ENCODE measurements at regions not wholly inside any gene's neighbourhood (a gene's known extent, or its start where the extent isn't known, plus 50 kb on each side); places are given as distances from the start of the nearest gene placed in this dataset.

GRCh38 chr3:76582098-76582497 lies 457.8 kb upstream of the ROBO2 start:
- Histone ChIP-seq H3K4me3 (no peak overlapping the region), H3K27me3 (no peaks in the 10 kb centered on the region), H3K9me3 (no peaks in the 10 kb centered on the region), H3K27ac (no peak overlapping the region), H3K36me3 (no peaks in the 10 kb centered on the region), H3K4me1 (no peaks in the 10 kb centered on the region)
- ATAC-seq (ENCODE audit: low FRiP score in 2 of 2), result no peak
- no peak for DNase-seq
- no peak for TF ChIP-seq CTCF (IDR thresholded peaks at IDR 0.05)
- no peak for TF ChIP-seq EP300 (IDR thresholded peaks at IDR 0.05)
- no peak for TF ChIP-seq POLR2A (IDR thresholded peaks at IDR 0.05)
- no peak for TF ChIP-seq POLR2AphosphoS5 (IDR thresholded peaks at IDR 0.05)

- ATAC-seq (ENCODE audit: low FRiP score in 2 of 2), result no peak
- H3K4me1 ChIP-seq, result no peaks in the 10 kb centered on the region
- no peak overlapping the region for H3K4me3 ChIP-seq
- H3K9me3 ChIP-seq, result no peaks in the 10 kb centered on the region
- H3K27me3 ChIP-seq, result no peaks in the 10 kb centered on the region
- 71 to 82% methylated on average over 5 of the region's 5 CpGs for WGBS, 2 donors
- DNase-seq, result no peak
- H3K27ac ChIP-seq, result no peak overlapping the region
- no peak for TF ChIP-seq EP300 (IDR thresholded peaks at IDR 0.05)
- no peak for TF ChIP-seq POLR2A (IDR thresholded peaks at IDR 0.05)
- TF ChIP-seq POLR2AphosphoS5 (IDR thresholded peaks at IDR 0.05), result no peak
- no peak for TF ChIP-seq CTCF (IDR thresholded peaks at IDR 0.05)
- H3K36me3 ChIP-seq, result no peaks in the 10 kb centered on the region
These were observed 457.1 kb upstream of the ROBO2 start for GRCh38 chr3:76582632-76583378.

- H3K27ac ChIP-seq, result no peak overlapping the region
- no peaks in the 10 kb centered on the region for H3K36me3 ChIP-seq
- ATAC-seq (ENCODE audit: low FRiP score in 2 of 2), result peak in 1 of 2 donors; percentile 26
- DNase-seq, result no peak
- no peak for TF ChIP-seq POLR2AphosphoS5 (IDR thresholded peaks at IDR 0.05)
- no peak for TF ChIP-seq POLR2A (IDR thresholded peaks at IDR 0.05)
- peak in 4 of 6 experiments; percentile 12 to 31 (median 26) for TF ChIP-seq CTCF (IDR thresholded peaks at IDR 0.05)
- TF ChIP-seq EP300 (IDR thresholded peaks at IDR 0.05), result no peak
- H3K4me1 ChIP-seq, result no peaks in the 10 kb centered on the region
- no peaks in the 10 kb centered on the region for H3K27me3 ChIP-seq
- WGBS, 2 donors, result 59 to 80% methylated on average over 2 of the region's 2 CpGs
- H3K4me3 ChIP-seq, result no peak overlapping the region
- H3K9me3 ChIP-seq, result no peaks in the 10 kb centered on the region
These were observed 454.0 kb upstream of the ROBO2 start for GRCh38 chr3:76585794-76586392.

- Histone ChIP-seq H3K9me3 (no peaks in the 10 kb centered on the region), H3K4me1 (no peaks in the 10 kb centered on the region), H3K36me3 (no peaks in the 10 kb centered on the region), H3K27ac (no peak overlapping the region), H3K4me3 (no peak overlapping the region), H3K27me3 (no peaks in the 10 kb centered on the region)
- ATAC-seq (ENCODE audit: low FRiP score in 2 of 2) (no peak), DNase-seq (no peak)
- TF ChIP-seq EP300 (IDR thresholded peaks at IDR 0.05) (no peak), POLR2A (IDR thresholded peaks at IDR 0.05) (no peak), POLR2AphosphoS5 (IDR thresholded peaks at IDR 0.05) (no peak), CTCF (IDR thresholded peaks at IDR 0.05) (no peak)
These were observed 453.4 kb upstream of the ROBO2 start for GRCh38 chr3:76586471-76586870.

GRCh38 chr3:76610150-76610549 lies 429.7 kb upstream of the ROBO2 start:
- no peaks in the 10 kb centered on the region for H3K27me3 ChIP-seq
- H3K36me3 ChIP-seq, result no peaks in the 10 kb centered on the region
- H3K9me3 ChIP-seq, result peaks cover 0 to 4% (median 2%) of the 10 kb centered on the region in 4 donors
- no peak for TF ChIP-seq CTCF (IDR thresholded peaks at IDR 0.05)
- TF ChIP-seq EP300 (IDR thresholded peaks at IDR 0.05), result no peak
- TF ChIP-seq POLR2AphosphoS5 (IDR thresholded peaks at IDR 0.05), result no peak
- no peak for TF ChIP-seq POLR2A (IDR thresholded peaks at IDR 0.05)
- H3K4me3 ChIP-seq, result no peak overlapping the region
- no peak for ATAC-seq (ENCODE audit: low FRiP score in 2 of 2)
- no peaks in the 10 kb centered on the region for H3K4me1 ChIP-seq
- 73 to 87% methylated on average over 1 to 9 of the region's 11 CpGs for WGBS, 2 donors
- H3K27ac ChIP-seq, result no peak overlapping the region
- peak in 1 of 2 donors; percentile 40 for DNase-seq
